SJSA1 (cell line): ENCODE measurements at regions not wholly inside any gene's neighbourhood (a gene's known extent, or its start where the extent isn't known, plus 50 kb on each side); places are given as distances from the start of the nearest gene placed in this dataset.

Source experiments
- DNase-seq, 2 experiments: peaks; one replicate each; pipeline ENCODE4 v3.0.0-alpha.2; 2015 to 2020; ENCODE audit warnings: low spot score in 2 of 2, low read depth in 1 of 2
- H3K27ac ChIP-seq: fragments of 250-450 bp; sonication (Bioruptor Pico); 2 replicates; pipeline ENCODE4 v1.5.1; 2020; ENCODE audit warnings: mild to moderate bottlenecking, moderate library complexity
- H3K27me3 ChIP-seq: fragments of 250-450 bp; sonication (Bioruptor Pico); replicated peaks from 2 replicates; pipeline ENCODE4 v1.5.1; 2020; ENCODE audit warnings: mild to moderate bottlenecking, moderate library complexity
- H3K36me3 ChIP-seq: fragments of 250-450 bp; sonication (Bioruptor Pico); 2 replicates; pipeline ENCODE4 v1.5.1; 2020; ENCODE audit warnings: mild to moderate bottlenecking
- H3K4me1 ChIP-seq: fragments of 250-450 bp; sonication (Bioruptor Pico); replicated peaks from 2 replicates; pipeline ENCODE4 v1.6.1; 2021; ENCODE audit warnings: mild to moderate bottlenecking
- H3K4me3 ChIP-seq: fragments of 250-450 bp; sonication (Bioruptor Pico); 2 replicates; pipeline ENCODE4 v1.5.1; 2020; ENCODE audit warnings: mild to moderate bottlenecking
- H3K9me3 ChIP-seq: fragments of 250-450 bp; sonication (Bioruptor Pico); replicated peaks from 2 replicates; pipeline ENCODE4 v1.5.1; 2020; ENCODE audit warnings: mild to moderate bottlenecking

DNA sequence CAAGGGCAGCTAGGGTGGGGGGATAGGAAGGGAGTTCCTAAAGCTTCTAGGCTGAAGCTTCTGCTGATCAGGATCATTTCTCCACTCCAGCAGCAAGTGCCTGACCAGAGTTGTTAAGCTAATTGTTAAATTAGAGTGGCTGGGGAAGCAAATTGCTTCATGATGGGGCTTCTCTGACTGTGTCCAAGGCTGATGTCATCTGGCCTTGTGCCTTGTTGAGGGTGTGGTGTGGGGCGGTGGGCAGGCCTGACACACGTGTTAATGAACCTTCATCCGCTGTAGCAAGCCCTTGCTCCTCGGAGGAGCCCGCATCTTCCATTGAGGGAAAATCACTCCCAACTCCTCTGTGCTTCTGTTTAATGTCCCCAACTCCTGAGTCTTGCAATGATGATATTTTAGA lies 84.3 kb upstream of the ROPN1 start:
- no peaks in the 10 kb centered on the region for H3K36me3 ChIP-seq
- H3K4me1 ChIP-seq, result peaks cover 34% of the 10 kb centered on the region
- H3K27me3 ChIP-seq, result no peaks in the 10 kb centered on the region
- H3K4me3 ChIP-seq, result no peak overlapping the region
- H3K27ac ChIP-seq, result peak overlapping the region; percentile 60
- no peak for DNase-seq
- H3K9me3 ChIP-seq, result no peaks in the 10 kb centered on the region

DNA sequence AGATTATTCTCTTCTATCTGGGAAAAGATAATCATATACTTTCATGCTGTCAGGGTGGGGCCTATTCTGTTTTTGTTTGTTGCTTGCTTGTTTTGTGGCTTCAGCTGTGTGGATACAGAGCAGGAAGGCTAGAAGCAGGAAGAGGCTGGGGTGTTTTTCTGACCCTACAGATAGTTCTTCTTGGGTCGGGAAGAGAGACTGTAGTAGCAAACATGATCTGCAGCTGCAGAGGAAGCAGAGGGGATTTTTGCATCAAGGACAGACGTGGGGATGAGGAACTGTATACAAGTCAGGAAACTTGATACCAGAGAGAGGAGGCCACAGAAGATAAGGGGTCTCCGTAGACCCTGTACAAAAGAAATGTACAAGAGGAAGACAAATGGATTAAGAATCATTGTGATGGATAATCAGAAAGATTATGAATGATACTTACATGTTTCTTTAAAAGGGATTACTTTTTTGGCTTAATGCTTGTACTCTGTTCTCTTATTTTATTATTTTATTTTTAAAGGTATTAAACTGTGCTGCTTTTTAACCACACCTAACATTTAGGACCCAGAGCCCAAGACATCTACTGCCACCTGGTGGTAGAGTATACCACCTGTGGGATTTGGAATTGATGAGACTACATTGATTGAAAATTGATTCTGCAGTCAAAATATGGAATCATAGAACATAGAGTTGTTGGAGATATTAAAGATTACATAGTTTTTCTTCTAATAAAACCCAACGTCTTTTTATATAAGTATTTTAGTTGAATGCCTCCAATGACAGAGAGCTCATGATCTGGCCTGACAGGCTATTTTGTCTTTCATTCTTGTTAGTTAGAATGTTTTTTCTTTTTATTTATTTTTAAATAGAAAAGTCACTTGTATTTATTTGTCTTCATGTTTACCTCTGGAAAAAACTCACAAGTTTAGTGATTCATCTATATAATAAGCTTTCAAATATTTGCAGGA lies 87.3 kb upstream of the ROPN1 start:
- DNase-seq, result peak in 1 of 2 experiments; percentile 45
- Histone ChIP-seq H3K4me1 (peaks cover 60% of the 10 kb centered on the region), H3K36me3 (no peaks in the 10 kb centered on the region), H3K27ac (peak overlapping the region; percentile 34; the same call in 1 of the 2 replicates), H3K9me3 (no peaks in the 10 kb centered on the region), H3K4me3 (no peak overlapping the region), H3K27me3 (no peaks in the 10 kb centered on the region)

DNA sequence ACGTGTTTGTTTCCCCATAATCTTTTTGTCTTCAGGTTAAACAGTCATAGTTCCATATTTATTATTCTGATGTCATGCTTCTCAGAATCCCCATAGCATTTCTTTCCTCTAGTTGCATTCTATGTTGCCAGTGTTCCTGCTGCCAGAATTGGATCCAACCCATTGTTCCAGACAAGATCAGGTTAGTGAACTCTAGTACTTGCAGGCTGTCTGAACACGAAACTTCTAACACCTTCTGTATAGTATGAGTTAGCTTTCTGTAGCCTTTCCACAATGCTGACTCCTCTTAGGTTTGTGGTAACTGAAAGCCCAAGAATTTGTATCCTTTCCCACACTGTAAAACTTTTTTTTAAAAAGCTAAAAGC lies 88.0 kb upstream of the ROPN1 start:
- Histone ChIP-seq H3K9me3 (no peaks in the 10 kb centered on the region), H3K27me3 (no peaks in the 10 kb centered on the region), H3K4me3 (no peak overlapping the region), H3K4me1 (peaks cover 63% of the 10 kb centered on the region), H3K27ac (peak overlapping the region; percentile 34; the same call in 1 of the 2 replicates), H3K36me3 (no peaks in the 10 kb centered on the region)
- DNase-seq, result no peak

DNA sequence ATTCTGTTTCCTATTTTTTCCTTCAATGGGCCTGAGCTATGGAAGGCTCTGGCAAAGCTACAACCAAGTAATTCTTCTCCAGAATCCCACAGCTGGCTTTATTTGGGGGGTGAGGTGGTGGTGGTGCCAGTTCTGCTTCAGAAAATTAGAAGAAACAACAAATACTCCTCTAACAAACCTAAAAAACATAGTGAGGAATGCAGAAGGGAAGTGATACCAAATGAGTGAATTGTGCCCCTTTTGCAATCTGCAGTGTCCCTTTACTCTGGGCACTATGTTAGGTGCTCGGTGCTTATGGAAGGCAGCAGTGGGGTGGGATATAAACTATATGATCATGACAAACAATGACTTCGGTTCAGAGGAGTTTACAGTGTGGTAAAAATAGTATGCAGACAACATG lies 90.4 kb upstream of the ROPN1 start:
- DNase-seq, result no peak
- H3K4me1 ChIP-seq, result peaks cover 53% of the 10 kb centered on the region
- H3K4me3 ChIP-seq, result no peak overlapping the region
- H3K9me3 ChIP-seq, result no peaks in the 10 kb centered on the region
- H3K36me3 ChIP-seq, result no peaks in the 10 kb centered on the region
- H3K27ac ChIP-seq, result no peak overlapping the region
- H3K27me3 ChIP-seq, result no peaks in the 10 kb centered on the region

DNA sequence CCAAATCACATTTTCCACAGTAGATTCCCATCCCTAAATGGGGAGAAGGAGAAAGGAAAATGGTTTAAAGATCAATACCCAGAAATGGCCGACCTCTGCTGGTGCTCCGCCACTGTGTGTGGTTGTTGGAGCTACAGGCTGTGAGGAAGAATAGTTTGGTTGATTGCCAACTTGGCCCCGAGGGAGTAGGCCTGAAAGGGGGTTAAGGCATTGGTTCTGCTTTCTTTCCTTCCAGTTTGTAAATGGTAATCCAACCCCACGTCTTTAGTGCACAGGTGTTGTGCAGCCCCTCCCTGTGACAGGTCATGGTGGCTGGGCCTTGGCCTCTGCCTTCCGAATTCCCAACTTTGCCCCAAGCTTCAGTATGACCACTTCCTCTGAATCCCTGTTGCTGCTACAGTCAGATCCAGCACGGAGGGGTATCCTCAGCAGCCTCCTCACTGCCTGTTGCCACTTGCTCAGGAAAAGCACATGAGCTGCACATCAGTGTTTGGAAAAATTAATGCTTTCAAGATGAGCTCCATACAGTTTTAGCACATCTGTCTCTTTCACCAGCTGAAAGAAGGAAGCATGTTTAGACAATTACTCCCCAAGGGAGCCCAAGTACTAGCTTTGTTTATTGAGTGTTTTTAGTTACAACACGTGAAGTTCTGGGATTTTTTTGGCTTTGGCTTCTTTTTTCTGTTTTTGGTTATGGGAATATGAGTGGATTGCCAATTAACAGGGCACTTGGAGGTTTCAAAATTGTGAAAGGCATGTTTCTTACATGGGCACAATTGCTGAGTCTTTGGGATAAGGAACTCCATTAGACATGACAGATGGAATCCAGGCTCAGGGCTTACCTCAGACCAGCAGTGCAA lies 92.3 kb upstream of the ROPN1 start:
- no peak for DNase-seq
- no peaks in the 10 kb centered on the region for H3K9me3 ChIP-seq
- no peaks in the 10 kb centered on the region for H3K27me3 ChIP-seq
- H3K36me3 ChIP-seq, result no peaks in the 10 kb centered on the region
- no peak overlapping the region for H3K27ac ChIP-seq
- H3K4me1 ChIP-seq, result peaks cover 67% of the 10 kb centered on the region
- no peak overlapping the region for H3K4me3 ChIP-seq

DNA sequence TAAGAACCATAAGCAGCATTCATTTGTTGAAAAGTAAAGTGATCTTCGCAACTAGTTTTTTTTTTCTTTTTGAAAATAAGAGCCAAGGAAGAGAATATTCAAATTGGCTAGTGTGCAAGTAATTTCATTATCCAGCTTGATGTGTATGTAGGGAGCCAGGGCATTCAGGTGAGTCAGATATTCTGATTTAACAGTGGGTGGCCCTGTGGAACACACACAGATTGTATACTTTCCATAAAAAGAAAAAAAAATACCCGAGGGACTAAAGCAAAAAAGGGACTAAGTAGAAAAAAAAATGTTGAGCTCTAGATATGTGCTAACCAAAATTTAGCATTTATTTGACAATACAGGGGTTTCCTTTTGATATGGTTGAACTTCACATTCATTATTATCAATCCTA lies 96.9 kb upstream of the ROPN1 start:
- no peak overlapping the region for H3K4me3 ChIP-seq
- no peaks in the 10 kb centered on the region for H3K36me3 ChIP-seq

DNA sequence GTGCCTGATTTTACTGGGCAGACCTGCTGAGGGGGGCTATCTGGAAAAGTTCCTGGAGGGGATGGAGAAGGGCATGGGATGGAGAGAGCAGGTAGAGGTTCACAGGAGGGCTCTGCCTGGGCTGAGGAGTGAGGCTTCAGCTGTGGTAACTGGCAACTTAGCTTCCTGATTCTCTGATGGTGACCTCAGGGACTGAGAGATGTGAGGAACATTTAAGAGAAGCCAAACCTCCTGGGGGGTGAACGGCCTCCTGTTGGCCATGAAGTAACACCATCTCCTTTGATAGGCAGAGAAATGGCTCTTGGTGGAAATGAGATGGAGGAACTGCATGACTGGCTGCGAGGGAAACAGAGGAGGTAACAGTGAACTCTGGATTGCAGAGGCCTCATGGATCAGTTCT lies 97.3 kb upstream of the ROPN1 start:
- peak in 1 of 2 experiments; percentile 52 for DNase-seq
- Histone ChIP-seq H3K4me1 (peaks cover 81% of the 10 kb centered on the region), H3K27ac (peak overlapping the region; percentile 82), H3K4me3 (no peak overlapping the region), H3K36me3 (no peaks in the 10 kb centered on the region), H3K9me3 (no peaks in the 10 kb centered on the region), H3K27me3 (no peaks in the 10 kb centered on the region)

More for the DNA sequence above, 96.9 kb upstream of the ROPN1 start:
- no peaks in the 10 kb centered on the region for H3K27me3 ChIP-seq
- peak; percentile 70 to 90 for DNase-seq
- H3K27ac ChIP-seq, result peak overlapping the region; percentile 82
- H3K9me3 ChIP-seq, result no peaks in the 10 kb centered on the region
- peaks cover 81% of the 10 kb centered on the region for H3K4me1 ChIP-seq

DNA sequence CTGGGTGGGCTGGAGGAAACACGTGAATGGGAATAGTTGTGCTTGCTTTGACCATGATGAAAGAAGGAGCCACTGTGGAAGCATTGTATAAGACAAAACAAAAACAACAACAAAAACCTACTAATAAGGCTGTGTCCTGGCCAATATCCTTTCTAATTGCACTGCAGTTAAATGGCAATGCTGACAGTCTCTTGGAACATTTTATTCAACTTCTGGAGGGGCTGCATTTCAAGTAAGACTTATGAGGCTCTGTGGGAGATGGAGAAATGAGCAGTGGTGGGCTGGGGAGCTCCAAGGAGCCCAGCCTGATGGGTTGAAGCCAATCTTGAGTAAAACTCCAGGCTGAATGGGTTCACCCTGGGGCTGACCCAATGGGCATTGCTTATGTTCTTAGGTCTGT lies 99.8 kb upstream of the ROPN1 start:
- Histone ChIP-seq H3K27me3 (no peaks in the 10 kb centered on the region), H3K9me3 (no peaks in the 10 kb centered on the region), H3K4me1 (peaks cover 75% of the 10 kb centered on the region), H3K4me3 (no peak overlapping the region), H3K27ac (peak overlapping the region; percentile 82), H3K36me3 (no peaks in the 10 kb centered on the region; the same call in 1 of the 2 replicates)
- no peak for DNase-seq

DNA sequence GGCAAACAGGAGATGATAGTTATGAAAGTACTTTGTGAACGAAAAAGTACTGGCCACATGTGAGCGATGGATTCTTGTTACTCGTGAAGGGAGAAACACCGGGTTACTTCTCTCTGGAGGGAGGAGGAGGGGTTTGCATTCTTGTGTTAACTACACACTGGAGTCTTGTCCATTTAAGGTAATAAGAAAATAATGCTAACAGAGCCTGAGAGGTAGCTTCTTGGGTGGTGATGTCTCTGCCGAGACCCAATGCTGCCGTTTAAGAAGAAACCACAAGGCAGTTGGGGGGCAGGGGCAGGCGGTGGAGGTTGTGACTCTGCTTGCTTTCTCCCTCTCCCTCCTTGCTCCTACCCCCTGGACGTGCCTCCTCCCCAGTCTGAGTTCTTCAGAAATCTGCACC lies 100.9 kb upstream of the ROPN1 start:
- DNase-seq, result peak; percentile 89 to 94

DNA sequence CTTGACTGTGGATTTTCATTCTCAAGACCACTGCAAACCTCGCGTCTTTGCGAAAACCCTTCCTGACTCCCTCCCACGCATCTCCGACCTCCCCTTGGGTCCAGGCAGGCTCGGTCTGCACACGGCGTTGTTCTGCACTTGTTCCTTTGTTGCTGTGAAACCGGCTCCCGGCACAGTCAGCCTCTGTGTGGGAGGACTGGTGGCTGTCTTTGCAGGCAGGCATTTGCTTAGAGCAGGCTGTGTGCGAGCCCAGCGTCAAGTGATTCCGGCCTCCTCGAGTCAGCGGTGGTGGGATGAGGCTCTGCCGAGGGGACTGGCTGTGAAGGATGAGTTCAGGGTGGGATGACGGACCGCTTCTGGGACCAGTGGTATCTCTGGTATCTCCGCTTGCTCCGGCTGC lies 102.6 kb upstream of the ROPN1 start:
- H3K4me1 ChIP-seq, result peaks cover 69% of the 10 kb centered on the region
- H3K27me3 ChIP-seq, result no peaks in the 10 kb centered on the region
- DNase-seq, result no peak
- H3K4me3 ChIP-seq, result no peak overlapping the region
- no peak overlapping the region for H3K27ac ChIP-seq
- H3K9me3 ChIP-seq, result no peaks in the 10 kb centered on the region
- H3K36me3 ChIP-seq, result peaks cover 4% of the 10 kb centered on the region; the same call in 1 of the 2 replicates

More for the DNA sequence above, 100.9 kb upstream of the ROPN1 start:
- Histone ChIP-seq H3K27ac (peak overlapping the region; percentile 82), H3K4me3 (no peak overlapping the region), H3K9me3 (no peaks in the 10 kb centered on the region), H3K27me3 (no peaks in the 10 kb centered on the region), H3K36me3 (no peaks in the 10 kb centered on the region; the same call in 1 of the 2 replicates), H3K4me1 (peaks cover 77% of the 10 kb centered on the region)

DNA sequence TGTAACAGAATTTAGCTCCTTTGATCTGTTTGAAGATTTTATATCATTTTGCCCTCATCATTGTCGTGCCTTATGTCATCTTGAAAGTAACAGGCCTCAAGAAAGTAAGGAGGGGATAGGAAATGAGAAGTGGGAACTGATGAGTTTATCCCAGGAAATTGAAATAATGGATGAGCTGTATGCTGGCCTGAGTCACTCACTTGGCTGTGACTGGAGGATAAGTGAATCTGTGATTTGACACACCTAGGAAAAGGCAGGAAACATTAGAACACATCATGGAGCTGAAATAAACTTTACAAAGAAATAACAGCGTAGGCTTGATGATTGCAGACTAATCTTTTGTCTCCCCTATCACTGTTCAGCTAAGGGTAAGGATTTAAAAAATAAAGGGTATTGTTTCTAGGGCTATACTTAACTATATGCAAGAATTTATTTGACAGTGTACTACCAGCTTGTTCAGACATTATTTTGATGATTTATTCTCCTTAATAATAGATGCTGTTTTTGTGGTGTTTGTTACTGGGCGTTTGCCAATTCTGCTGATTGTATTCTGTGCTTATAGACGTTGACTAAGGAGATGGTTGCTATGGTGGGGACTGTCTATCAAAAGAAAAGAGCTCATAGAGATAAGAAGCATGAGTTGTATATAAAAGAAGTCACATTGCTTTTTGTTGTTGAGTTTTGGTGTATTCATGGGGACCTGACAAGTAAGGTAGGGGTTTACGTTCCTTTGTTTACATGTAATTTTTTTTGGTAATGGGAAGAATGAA lies 105.6 kb upstream of the ROPN1 start:
- no peak overlapping the region for H3K4me3 ChIP-seq
- no peaks in the 10 kb centered on the region for H3K27me3 ChIP-seq
- H3K36me3 ChIP-seq, result peaks cover 7% of the 10 kb centered on the region; the same call in 1 of the 2 replicates
- DNase-seq, result no peak
- H3K4me1 ChIP-seq, result peaks cover 38% of the 10 kb centered on the region
- H3K27ac ChIP-seq, result peak overlapping the region; percentile 25; the same call in 1 of the 2 replicates
- no peaks in the 10 kb centered on the region for H3K9me3 ChIP-seq

DNA sequence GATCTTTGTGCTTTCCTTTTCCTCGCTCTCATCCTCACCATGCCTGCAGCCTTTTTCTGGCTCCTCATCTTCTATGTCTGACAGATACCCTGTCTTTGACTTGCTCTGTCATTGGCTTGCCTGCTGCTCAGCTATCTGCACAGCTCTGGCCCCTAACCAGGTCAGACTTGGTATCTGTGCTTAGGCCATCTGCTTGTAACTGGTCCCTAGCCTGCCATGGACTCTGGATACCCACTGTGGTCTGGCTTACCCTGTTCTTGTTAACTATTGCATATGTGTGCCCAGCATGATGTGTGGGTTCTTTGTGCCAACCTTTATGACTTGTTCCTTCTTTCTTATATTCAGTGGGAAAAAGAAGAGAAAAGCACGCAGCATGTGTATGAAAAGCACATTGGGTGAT lies 109.7 kb upstream of the ROPN1 start:
- Histone ChIP-seq H3K27ac (no peak overlapping the region), H3K27me3 (no peaks in the 10 kb centered on the region), H3K4me3 (no peak overlapping the region), H3K4me1 (peaks cover 18% of the 10 kb centered on the region), H3K9me3 (no peaks in the 10 kb centered on the region), H3K36me3 (0 out of 2 replicates have a peak, but pooled peaks cover 7% of the 10 kb centered on the region)
- no peak for DNase-seq
